ENCODE measurements at regions not wholly inside any gene's neighbourhood (a gene's known extent, or its start where the extent isn't known, plus 50 kb on each side); places are given as distances from the start of the nearest gene placed in this dataset.

DNA sequence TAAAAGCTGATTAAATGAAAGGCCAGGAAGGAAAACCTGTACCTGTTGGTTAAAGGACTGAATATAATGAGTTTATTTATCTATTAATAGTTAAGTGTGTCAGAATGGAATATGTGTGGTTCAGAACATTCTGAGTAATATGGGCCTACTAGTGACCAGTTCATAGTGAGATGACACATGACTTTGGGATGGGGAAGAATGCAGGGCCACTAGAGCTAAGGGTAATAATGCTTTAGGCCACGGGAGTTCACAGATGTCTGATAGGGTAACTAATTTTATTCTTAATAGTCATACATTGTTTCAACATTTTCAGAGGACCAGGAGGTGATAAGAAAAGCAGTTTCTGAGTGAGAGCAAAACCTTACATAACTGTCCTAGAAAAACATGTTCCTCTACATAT is 247.8 kb upstream of the OR4E1 start:
- TF ChIP-seq, protein P1, sequence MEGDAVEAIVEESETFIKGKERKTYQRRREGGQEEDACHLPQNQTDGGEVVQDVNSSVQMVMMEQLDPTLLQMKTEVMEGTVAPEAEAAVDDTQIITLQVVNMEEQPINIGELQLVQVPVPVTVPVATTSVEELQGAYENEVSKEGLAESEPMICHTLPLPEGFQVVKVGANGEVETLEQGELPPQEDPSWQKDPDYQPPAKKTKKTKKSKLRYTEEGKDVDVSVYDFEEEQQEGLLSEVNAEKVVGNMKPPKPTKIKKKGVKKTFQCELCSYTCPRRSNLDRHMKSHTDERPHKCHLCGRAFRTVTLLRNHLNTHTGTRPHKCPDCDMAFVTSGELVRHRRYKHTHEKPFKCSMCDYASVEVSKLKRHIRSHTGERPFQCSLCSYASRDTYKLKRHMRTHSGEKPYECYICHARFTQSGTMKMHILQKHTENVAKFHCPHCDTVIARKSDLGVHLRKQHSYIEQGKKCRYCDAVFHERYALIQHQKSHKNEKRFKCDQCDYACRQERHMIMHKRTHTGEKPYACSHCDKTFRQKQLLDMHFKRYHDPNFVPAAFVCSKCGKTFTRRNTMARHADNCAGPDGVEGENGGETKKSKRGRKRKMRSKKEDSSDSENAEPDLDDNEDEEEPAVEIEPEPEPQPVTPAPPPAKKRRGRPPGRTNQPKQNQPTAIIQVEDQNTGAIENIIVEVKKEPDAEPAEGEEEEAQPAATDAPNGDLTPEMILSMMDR (conservative IDR thresholded peaks at IDR 0.05; ENCODE audit: low read depth, low read length) = no peak
- TF ChIP-seq EZH2 (IDR thresholded peaks at IDR 0.05; ENCODE audit: low read length, unreplicated experiment) (no peak), EZH2phosphoT487 (IDR thresholded peaks at IDR 0.05; ENCODE audit: borderline replicate concordance, low read length) (no peak)
